GM18498 (cell line): ENCODE measurements at regions not wholly inside any gene's neighbourhood (a gene's known extent, or its start where the extent isn't known, plus 50 kb on each side); places are given as distances from the start of the nearest gene placed in this dataset.
"Not testable (repeated sequence)": the region's sequence is repeated elsewhere in the genome, so short reads cannot be mapped to it uniquely, and the experiment has no call there.

Experiments used
- ATAC-seq: cut with Tn5 transposase; IDR thresholded peaks from one replicate; pipeline ENCODE4 v1.9.1; 2021; ENCODE audit warnings: mild to moderate bottlenecking, moderate library complexity; ENCODE audit not compliant: unreplicated experiment

DNA sequence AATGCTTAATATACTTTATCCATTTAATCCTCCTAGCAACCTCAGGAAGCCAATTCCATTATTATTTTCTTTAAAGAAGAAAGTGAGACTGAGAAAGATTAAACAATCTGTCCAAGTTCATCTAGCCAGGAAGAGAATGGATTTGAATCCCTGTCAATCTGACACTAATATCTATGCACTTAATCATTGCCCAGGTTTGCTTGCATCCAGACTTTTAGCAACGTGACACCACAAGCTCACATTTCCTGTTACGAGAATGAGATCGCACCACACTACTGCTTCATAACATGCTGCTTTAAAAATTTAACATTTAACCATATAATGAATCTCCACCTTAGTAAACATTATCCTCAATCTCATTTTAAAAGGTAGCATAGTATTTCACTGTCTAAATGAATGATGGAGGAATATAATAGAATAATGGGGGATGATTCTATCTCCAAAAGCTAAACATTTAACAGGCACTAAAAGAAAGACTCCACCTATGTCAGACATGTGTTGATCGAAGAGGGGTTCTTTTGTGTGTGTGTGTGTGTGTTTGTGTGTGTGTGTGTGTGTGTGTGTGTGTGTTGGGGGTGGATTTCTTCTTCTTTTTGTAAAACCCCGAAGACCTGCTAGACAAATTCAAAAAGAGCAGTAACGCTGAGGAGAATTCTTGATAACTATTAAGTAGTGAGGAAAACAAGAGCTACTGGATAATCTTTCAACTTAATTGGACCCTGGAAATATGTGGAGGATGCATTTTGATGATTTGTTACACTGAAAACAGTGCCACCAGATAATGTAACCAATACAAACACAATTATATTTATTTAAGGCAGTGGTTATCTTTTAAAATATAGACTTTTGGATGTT, 138.7 kb upstream of the NR3C1 start:
- no peak for ATAC-seq

- ATAC-seq = no peak
Observed at GRCh38 chr5:143539742-143540141, 136.3 kb upstream of the NR3C1 start.

GRCh38 chr5:143537056-143537455, 133.6 kb upstream of the NR3C1 start:
- no peak for ATAC-seq

GRCh38 chr5:143536364-143536763, 132.9 kb upstream of the NR3C1 start:
- ATAC-seq = no peak

DNA sequence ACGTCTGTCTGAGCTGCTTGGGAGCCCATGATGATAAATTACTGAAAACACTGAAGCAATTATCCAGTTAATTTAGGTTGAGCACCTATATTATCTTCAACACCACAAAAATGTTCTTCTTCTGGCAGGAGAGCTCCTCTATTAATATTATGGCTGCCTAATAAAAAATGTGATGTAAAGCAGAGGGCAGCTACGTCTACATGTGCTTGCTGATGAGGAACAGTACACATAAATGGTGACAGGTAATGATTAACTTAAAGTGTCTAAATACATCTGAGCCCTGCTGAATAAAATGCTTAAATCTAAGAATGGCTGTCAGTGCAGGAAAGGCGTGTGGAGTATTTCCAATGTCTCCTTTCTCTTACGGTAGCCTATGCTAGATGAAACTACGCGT, 131.3 kb upstream of the NR3C1 start:
- ATAC-seq = no peak

- ATAC-seq = no peak
Observed at GRCh38 chr5:143533978-143534760, 130.7 kb upstream of the NR3C1 start.

DNA sequence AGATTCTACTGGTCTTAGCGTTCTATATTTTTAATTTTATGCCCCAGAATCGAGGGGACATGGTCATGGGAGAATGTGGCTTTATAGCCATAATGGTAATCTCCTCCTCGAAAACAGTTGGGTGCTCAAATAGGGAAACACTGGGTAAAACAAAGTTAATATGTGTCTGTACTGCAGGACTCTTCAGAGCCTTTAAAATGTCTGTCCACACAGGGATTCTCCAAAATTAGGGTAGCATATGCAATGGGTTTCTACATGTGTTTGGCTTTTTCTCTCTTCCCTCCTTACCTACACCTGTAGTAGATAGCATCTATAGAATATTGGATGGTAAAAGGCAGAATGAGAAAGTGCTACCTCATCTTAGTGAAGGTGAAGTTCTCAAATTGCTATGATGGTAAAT, 130.0 kb upstream of the NR3C1 start:
- ATAC-seq = no peak

DNA sequence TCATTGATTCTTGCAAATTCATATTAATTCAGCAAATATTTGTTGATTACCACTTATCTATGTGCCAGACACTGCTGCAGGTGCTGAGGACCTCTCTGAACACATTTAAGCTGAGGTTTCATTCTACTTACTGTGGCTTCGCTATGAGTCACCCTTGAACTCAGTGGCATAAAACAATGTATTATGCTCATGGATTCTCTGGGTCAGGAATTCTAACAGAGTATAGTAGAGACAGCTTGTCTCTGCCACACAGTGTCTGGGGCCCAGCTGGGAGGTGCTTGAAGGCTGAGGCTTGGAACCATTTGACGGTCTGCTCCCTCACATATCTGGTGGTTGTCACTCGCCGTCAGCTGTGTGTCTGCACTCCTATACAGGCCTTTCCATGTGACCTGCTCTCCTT, 124.3 kb upstream of the NR3C1 start:
- no peak for ATAC-seq

DNA sequence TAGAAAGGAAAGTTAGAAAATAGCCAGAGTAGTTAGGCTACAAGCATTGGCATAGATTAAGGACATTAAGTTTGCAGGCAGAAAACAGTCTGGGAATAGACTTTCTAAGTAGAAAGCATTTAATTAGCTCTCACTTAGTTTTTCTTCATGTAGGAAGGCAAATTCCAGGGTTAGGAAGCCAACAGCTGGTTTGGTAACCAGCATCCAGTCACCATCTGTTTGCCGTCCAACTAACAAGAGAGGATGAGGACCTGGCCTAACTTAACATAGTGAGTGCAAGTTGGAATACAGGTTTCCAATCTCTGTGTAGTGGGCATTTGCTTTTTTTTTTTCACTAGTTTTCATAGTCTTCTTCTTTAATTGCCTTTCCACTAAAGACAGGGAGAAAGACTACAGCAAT, 121.7 kb upstream of the NR3C1 start:
- no peak for ATAC-seq

- no peak for ATAC-seq
Observed at GRCh38 chr5:143524338-143524945, 121.0 kb upstream of the NR3C1 start.

DNA sequence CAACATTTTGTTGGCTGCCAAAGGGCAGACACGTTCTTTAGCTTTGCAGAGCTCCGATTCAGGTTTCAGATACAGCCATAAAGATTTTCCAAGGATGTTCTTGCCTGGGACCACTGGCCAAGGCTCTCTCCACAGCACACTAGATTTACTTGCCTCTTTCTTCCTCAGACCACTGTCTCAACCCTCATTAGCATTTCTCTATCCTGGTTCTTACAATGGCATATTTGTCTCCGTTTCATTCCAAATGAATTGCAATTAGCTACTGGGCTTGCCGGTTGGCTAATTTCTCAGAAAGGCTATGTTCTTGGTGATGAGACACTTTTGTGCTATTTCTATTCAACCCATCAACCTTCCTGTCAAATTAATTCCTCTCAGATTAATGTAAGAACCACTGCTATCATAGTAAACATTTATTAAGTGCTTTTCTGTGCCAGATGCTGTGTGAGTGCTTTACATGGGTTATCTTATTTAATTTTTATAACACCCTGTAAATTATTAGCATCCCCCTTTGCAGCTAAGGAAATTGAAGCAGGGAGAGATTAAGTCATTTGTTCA, 118.4 kb upstream of the NR3C1 start:
- no peak for ATAC-seq

DNA sequence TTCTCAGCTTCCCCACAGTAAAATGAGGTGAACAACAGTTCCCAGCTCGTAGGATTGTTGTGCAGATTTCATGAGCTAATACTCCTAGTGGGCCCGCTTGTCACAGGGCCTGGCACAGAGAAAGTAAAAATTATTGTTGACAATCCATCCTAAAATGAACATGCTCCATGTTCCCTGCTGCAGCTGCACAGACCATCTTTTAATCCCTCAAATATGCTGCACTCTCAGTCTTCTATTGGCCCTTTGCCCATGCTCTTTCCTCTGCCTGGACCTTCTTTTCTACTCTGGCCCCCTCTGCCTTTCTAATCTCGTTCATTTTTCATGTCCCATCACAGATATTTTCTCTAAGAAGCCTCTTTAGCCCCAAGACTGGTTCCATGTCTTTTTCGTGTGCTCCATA, 117.7 kb upstream of the NR3C1 start:
- no peak for ATAC-seq

DNA sequence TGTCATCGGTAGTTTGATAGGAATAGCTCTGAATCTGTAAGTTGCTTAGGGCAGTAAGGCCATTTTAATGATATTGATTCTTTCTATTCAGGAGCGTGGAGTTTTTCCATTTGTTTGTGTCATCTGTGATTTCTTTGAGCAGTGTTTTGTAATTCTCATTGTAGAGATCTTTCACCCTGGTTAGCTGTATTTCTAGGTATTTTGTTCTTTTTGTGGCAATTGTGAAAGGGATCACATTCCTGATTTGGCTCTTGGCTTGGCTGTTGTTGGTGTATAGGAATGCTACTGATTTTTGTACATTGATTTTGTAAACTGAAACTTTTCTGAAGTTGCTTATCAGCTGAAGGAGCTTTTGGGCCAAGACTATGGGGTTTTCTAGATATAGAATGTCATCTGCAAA, 115.7 kb upstream of the NR3C1 start:
- not testable (repeated sequence) for ATAC-seq

DNA sequence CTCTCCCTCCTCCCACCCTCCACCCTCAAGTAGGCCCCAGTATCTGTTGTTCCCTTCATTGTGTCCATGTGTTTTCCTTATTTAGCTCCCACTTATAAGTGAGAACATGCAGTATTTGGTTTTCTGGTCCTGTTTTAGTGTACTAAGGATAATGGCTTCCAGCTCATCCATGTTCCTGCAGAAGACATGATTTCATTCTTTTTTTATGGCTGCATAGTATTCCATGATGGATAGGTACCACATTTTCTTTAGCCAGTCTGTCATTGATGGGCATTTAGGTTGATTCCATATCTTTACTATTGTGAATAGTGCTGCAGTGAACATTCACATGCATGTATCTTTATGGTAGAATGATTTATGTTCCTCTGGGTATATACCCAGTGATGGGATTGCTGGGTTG, 114.3 kb upstream of the NR3C1 start:
- not testable (repeated sequence) for ATAC-seq

DNA sequence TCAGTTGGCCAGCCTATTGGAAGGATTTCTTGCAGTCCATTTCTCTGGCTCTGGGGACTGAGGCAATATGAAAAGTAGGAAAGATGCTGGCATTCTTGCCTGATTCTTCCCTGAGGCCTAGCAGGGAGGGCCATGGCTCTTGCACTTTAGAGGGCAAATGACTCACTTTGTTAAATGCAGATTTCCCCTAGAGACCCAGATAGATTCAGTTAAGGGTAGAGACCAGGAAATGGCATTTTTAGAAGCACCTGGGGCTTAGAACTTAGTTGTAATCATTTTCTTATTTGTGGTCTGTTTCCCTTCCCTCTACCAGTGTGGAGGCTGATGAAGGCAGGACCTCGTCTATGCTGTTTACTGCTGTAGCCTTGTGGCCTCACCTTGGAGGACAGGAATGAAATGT, 112.8 kb upstream of the NR3C1 start:
- no peak for ATAC-seq

DNA sequence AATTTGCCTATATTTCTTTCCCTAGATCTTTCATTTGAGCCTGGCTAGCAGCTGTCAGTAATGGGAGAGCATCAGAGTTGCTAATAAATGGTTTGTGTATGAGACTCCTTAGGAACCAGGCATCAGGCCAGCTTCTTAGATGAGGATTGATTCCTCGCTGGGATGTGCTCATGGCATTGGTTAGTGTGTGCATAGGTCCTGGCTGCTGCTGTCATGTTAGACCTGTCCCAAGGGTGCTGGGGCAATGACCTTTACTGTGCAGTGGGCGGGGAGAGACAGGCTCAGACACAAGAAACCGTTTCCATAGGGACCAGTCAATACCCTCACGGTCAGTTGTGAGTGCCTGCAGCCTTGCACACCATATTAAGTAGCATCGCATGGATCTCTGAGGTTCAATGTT, 112.3 kb upstream of the NR3C1 start:
- no peak for ATAC-seq

DNA sequence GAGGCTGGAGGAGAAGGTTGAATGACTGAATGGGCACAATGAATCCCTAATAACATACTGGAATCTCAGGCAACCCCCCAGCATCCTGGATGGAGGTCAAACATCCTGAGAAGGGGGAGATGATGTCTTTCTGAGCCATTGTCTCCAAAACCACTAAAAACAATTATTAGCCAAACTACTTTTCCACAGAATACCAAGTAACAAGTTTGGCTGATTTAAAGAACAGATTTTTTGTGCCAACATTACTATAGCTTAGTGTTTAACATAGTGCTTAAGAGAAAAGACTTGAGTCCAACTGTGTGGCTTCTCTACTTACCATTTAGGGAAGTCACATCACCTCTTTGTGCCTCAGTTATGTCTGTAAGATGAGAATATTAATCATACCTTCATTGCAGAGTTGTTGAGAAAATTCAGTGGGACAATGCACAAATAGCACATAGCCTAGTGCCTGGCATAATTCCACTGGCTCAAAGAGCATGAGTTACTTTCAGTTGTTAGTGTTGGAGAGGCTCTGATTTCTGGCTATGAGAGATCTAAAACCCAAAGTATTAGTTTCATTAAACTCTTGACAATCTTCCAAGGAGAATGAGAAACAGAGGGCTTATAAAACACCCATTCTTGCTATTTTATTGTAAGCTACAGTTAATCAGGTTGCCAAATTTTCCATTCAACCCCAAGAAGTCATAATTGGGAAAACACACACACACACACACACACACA, 111.3 kb upstream of the NR3C1 start:
- ATAC-seq = no peak

- no peak for ATAC-seq
Observed at GRCh38 chr5:143513720-143514119, 110.2 kb upstream of the NR3C1 start.

- no peak for ATAC-seq
Observed at GRCh38 chr5:143511736-143512135, 108.2 kb upstream of the NR3C1 start.

DNA sequence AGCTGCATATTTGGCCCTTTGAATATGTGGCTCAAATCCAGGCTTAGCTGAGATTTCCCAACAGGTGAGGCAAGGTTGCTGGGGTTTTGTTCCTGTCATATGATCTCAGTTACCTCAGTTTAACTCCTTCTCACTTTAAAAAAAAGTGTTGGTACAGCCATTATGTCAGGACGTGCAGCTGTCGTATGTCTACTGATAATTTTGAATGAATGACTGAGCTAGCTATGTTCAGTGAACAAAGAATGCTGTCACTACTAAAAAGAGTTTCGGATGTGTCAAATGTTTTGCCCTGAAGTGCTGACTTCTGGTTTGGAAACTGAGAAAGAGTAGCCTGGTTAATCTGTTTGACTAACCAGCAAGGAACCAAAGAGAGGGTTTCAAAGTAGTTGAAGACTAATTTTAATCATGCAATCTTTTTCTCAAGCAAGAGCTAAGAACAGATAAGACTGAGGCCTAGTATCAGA, 106.3 kb upstream of the NR3C1 start:
- peak; percentile 94 for ATAC-seq
